ENCODE measurements at regions not wholly inside any gene's neighbourhood (a gene's known extent, or its start where the extent isn't known, plus 50 kb on each side); places are given as distances from the start of the nearest gene placed in this dataset.

GRCh38 chr3:158991146-158991705 is 189.4 kb downstream of the MFSD1 start:
- Histone ChIP-seq H3K36me3 (replicated peaks in 1 of 2; ENCODE audit: control insufficient read depth in 2 of 2, insufficient read depth in 2 of 2, low read length in 2 of 2) (no peaks in the 10 kb centered on the region), H3K23ac (ENCODE audit: low read depth, low read length, poor library complexity) (no peak overlapping the region), H3K18ac (ENCODE audit: low read length) (no peak overlapping the region), H2BK15ac (ENCODE audit: low read length) (no peak overlapping the region), H3K4me1 (ENCODE audit: control insufficient read depth in 2 of 2, insufficient read depth in 1 of 2, low read depth in 1 of 2, low read length in 2 of 2) (no peaks in the 10 kb centered on the region), H2BK120ac (ENCODE audit: low read depth, low read length) (no peak overlapping the region), H3K4me3 (ENCODE audit: low read length in 2 of 2) (no peak overlapping the region), H2AFZ (ENCODE audit: low read length) (no peak overlapping the region), H3K4me2 (ENCODE audit: insufficient read depth, low read length, poor library complexity, severe bottlenecking) (no peak overlapping the region), H3K79me1 (ENCODE audit: low read depth, low read length) (no peaks in the 10 kb centered on the region), H2BK12ac (ENCODE audit: low read length) (no peak overlapping the region), H4K8ac (ENCODE audit: low read depth, low read length) (no peak overlapping the region), H3K9ac (ENCODE audit: low read depth, low read length, poor library complexity) (no peak overlapping the region), H3K27ac (replicated peaks; ENCODE audit: low read length) (no peak overlapping the region), H4K91ac (ENCODE audit: low read depth, low read length, poor library complexity) (no peak overlapping the region), H2AK5ac (ENCODE audit: low read depth, low read length) (no peak overlapping the region), H3K27me3 (ENCODE audit: control insufficient read depth in 3 of 3, insufficient read depth in 3 of 3, low read depth in 1 of 3, low read length in 3 of 3) (no peaks in the 10 kb centered on the region), H3K9me3 (replicated peaks in 1 of 2; ENCODE audit: control insufficient read depth in 2 of 2, insufficient read depth in 1 of 2, low read depth in 1 of 2, low read length in 2 of 2) (no peaks in the 10 kb centered on the region), H2BK5ac (ENCODE audit: low read length) (no peak overlapping the region), H3K4ac (ENCODE audit: low read length) (no peak overlapping the region), H3K14ac (ENCODE audit: low read length) (no peak overlapping the region)
- DNase-seq (ENCODE audit: low spot score), result no peak
- WGBS, 2 donors (ENCODE audit: extremely low coverage in 2 of 2, insufficient read length in 2 of 2, insufficient replicate concordance in 1 of 2), result no CpG with 5 or more reads among the region's 6 CpGs

GRCh38 chr3:158992463-158992862 is 190.6 kb downstream of the MFSD1 start:
- Histone ChIP-seq H3K4me1 (ENCODE audit: control insufficient read depth in 2 of 2, insufficient read depth in 1 of 2, low read depth in 1 of 2, low read length in 2 of 2) (no peaks in the 10 kb centered on the region), H2AK5ac (ENCODE audit: low read depth, low read length) (no peak overlapping the region), H3K14ac (ENCODE audit: low read length) (no peak overlapping the region), H4K8ac (ENCODE audit: low read depth, low read length) (no peak overlapping the region), H2BK12ac (ENCODE audit: low read length) (no peak overlapping the region), H3K9ac (ENCODE audit: low read depth, low read length, poor library complexity) (no peak overlapping the region), H4K91ac (ENCODE audit: low read depth, low read length, poor library complexity) (no peak overlapping the region), H3K9me3 (replicated peaks in 1 of 2; ENCODE audit: control insufficient read depth in 2 of 2, insufficient read depth in 1 of 2, low read depth in 1 of 2, low read length in 2 of 2) (no peaks in the 10 kb centered on the region), H3K4me2 (ENCODE audit: insufficient read depth, low read length, poor library complexity, severe bottlenecking) (no peak overlapping the region), H2BK120ac (ENCODE audit: low read depth, low read length) (no peak overlapping the region), H3K27ac (replicated peaks; ENCODE audit: low read length) (no peak overlapping the region), H2AFZ (ENCODE audit: low read length) (no peak overlapping the region), H3K18ac (ENCODE audit: low read length) (no peak overlapping the region), H3K23ac (ENCODE audit: low read depth, low read length, poor library complexity) (no peak overlapping the region), H3K27me3 (ENCODE audit: control insufficient read depth in 3 of 3, insufficient read depth in 3 of 3, low read depth in 1 of 3, low read length in 3 of 3) (no peaks in the 10 kb centered on the region), H3K4me3 (ENCODE audit: low read length in 2 of 2) (no peak overlapping the region), H2BK5ac (ENCODE audit: low read length) (no peak overlapping the region), H3K36me3 (replicated peaks in 1 of 2; ENCODE audit: control insufficient read depth in 2 of 2, insufficient read depth in 2 of 2, low read length in 2 of 2) (no peaks in the 10 kb centered on the region), H3K79me1 (ENCODE audit: low read depth, low read length) (no peaks in the 10 kb centered on the region), H3K4ac (ENCODE audit: low read length) (no peak overlapping the region), H2BK15ac (ENCODE audit: low read length) (no peak overlapping the region)
- no peak for DNase-seq (ENCODE audit: low spot score)

DNA sequence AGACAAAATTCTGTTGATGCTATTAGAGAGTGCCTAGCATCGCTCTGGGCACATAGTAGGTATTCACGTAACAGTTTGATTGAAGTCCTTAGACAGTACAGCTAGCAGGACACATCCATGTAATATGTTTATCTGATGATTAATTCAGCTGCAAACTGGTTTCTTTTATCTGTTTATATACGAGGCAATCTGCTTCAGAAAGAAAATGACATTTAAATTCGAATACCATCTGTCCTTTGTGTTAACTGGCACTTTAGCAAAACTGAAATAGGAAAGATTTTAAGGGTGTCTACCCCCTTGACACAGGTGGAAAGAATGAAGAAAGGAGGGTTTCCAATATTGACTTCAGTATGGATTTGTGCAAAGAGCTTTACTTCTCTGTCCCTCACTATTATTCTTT is 192.5 kb downstream of the MFSD1 start:
- Histone ChIP-seq H2BK120ac (ENCODE audit: low read depth, low read length) (no peak overlapping the region), H3K27ac (replicated peaks; ENCODE audit: low read length) (no peak overlapping the region), H2BK12ac (ENCODE audit: low read length) (no peak overlapping the region), H2AK5ac (ENCODE audit: low read depth, low read length) (no peak overlapping the region), H3K4me2 (ENCODE audit: insufficient read depth, low read length, poor library complexity, severe bottlenecking) (no peak overlapping the region), H2BK15ac (ENCODE audit: low read length) (no peak overlapping the region), H4K8ac (ENCODE audit: low read depth, low read length) (no peak overlapping the region), H3K4me3 (ENCODE audit: low read length in 2 of 2) (no peak overlapping the region), H3K4ac (ENCODE audit: low read length) (no peak overlapping the region), H2BK5ac (ENCODE audit: low read length) (no peak overlapping the region), H3K9ac (ENCODE audit: low read depth, low read length, poor library complexity) (no peak overlapping the region), H3K27me3 (ENCODE audit: control insufficient read depth in 3 of 3, insufficient read depth in 3 of 3, low read depth in 1 of 3, low read length in 3 of 3) (no peaks in the 10 kb centered on the region), H3K9me3 (replicated peaks in 1 of 2; ENCODE audit: control insufficient read depth in 2 of 2, insufficient read depth in 1 of 2, low read depth in 1 of 2, low read length in 2 of 2) (no peaks in the 10 kb centered on the region), H3K14ac (ENCODE audit: low read length) (no peak overlapping the region), H3K23ac (ENCODE audit: low read depth, low read length, poor library complexity) (no peak overlapping the region), H3K79me1 (ENCODE audit: low read depth, low read length) (no peaks in the 10 kb centered on the region), H3K36me3 (replicated peaks in 1 of 2; ENCODE audit: control insufficient read depth in 2 of 2, insufficient read depth in 2 of 2, low read length in 2 of 2) (no peaks in the 10 kb centered on the region), H2AFZ (ENCODE audit: low read length) (no peak overlapping the region), H3K18ac (ENCODE audit: low read length) (no peak overlapping the region), H4K91ac (ENCODE audit: low read depth, low read length, poor library complexity) (no peak overlapping the region), H3K4me1 (ENCODE audit: control insufficient read depth in 2 of 2, insufficient read depth in 1 of 2, low read depth in 1 of 2, low read length in 2 of 2) (no peaks in the 10 kb centered on the region)
- no CpG with 5 or more reads among the region's 4 CpGs for WGBS, 2 donors (ENCODE audit: extremely low coverage in 2 of 2, insufficient read length in 2 of 2, insufficient replicate concordance in 1 of 2)
- no peak for DNase-seq (ENCODE audit: low spot score)

DNA sequence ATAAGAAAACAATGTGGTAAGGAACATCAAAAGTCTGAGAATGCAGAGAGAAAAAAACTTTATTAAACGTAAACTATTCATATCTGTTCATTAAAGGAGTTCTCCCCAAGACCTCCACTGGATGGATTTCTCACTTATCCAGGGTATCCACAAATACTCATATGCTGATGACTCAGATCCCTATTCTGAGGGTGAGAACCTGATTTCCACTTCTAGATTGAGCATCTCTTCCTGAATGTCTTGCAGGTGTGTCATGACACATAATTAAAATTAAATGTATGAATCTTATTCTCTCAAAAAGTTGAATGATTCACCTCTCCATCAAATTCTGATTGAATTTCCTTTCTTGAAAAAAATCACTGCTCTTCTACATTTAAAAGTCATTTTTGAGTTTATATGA is 199.9 kb downstream of the MFSD1 start:
- Histone ChIP-seq H3K9ac (ENCODE audit: low read depth, low read length, poor library complexity) (no peak overlapping the region), H3K14ac (ENCODE audit: low read length) (no peak overlapping the region), H3K23ac (ENCODE audit: low read depth, low read length, poor library complexity) (no peak overlapping the region), H2BK120ac (ENCODE audit: low read depth, low read length) (no peak overlapping the region), H3K4me1 (ENCODE audit: control insufficient read depth in 2 of 2, insufficient read depth in 1 of 2, low read depth in 1 of 2, low read length in 2 of 2) (no peaks in the 10 kb centered on the region), H2BK5ac (ENCODE audit: low read length) (no peak overlapping the region), H3K36me3 (replicated peaks in 1 of 2; ENCODE audit: control insufficient read depth in 2 of 2, insufficient read depth in 2 of 2, low read length in 2 of 2) (no peaks in the 10 kb centered on the region), H3K4ac (ENCODE audit: low read length) (no peak overlapping the region), H3K4me3 (ENCODE audit: low read length in 2 of 2) (no peak overlapping the region), H2AK5ac (ENCODE audit: low read depth, low read length) (no peak overlapping the region), H3K4me2 (ENCODE audit: insufficient read depth, low read length, poor library complexity, severe bottlenecking) (no peak overlapping the region), H2BK12ac (ENCODE audit: low read length) (no peak overlapping the region), H2AFZ (ENCODE audit: low read length) (no peak overlapping the region), H4K8ac (ENCODE audit: low read depth, low read length) (no peak overlapping the region), H2BK15ac (ENCODE audit: low read length) (no peak overlapping the region), H3K27me3 (ENCODE audit: control insufficient read depth in 3 of 3, insufficient read depth in 3 of 3, low read depth in 1 of 3, low read length in 3 of 3) (no peaks in the 10 kb centered on the region), H3K27ac (replicated peaks; ENCODE audit: low read length) (no peak overlapping the region), H3K9me3 (replicated peaks in 1 of 2; ENCODE audit: control insufficient read depth in 2 of 2, insufficient read depth in 1 of 2, low read depth in 1 of 2, low read length in 2 of 2) (no peaks in the 10 kb centered on the region), H3K18ac (ENCODE audit: low read length) (no peak overlapping the region), H3K79me1 (ENCODE audit: low read depth, low read length) (no peaks in the 10 kb centered on the region), H4K91ac (ENCODE audit: low read depth, low read length, poor library complexity) (no peak overlapping the region)
- DNase-seq (ENCODE audit: low spot score), result no peak
- WGBS, 2 donors (ENCODE audit: extremely low coverage in 2 of 2, insufficient read length in 2 of 2, insufficient replicate concordance in 1 of 2), result no CpG with 5 or more reads among the region's 1 CpG

Data from neuronal stem cell (in vitro differentiated cells).